GM23338 (cell line): ENCODE measurements at regions not wholly inside any gene's neighbourhood (a gene's known extent, or its start where the extent isn't known, plus 50 kb on each side); places are given as distances from the start of the nearest gene placed in this dataset.

Experiments used
- EZH2 ChIP-seq: fragments of 200-600 bp; sonication (generic); IDR thresholded peaks from one replicate; pipeline ENCODE4 v1.8.0; 2017; ENCODE audit warnings: antibody characterized with exemption, mild to moderate bottlenecking, low read depth; ENCODE audit not compliant: unreplicated experiment
- POLR2AphosphoS5 ChIP-seq: IDR thresholded peaks from 2 replicates; pipeline ENCODE4 v1.6.1; 2016; ENCODE audit warnings: antibody characterized with exemption, low read depth
- TF ChIP-seq, protein P1 (sequence below), 2 experiments: fragments of 200-600 bp in 1 of 2; sonication (generic) in 1 of 2; conservative IDR thresholded peaks; 2 replicates each; pipeline versions ENCODE4 v1.5.1 to v1.6.1; 2016 to 2017; ENCODE audit warnings: antibody characterized with exemption in 2 of 2, low read depth in 2 of 2, mild to moderate bottlenecking in 2 of 2, moderate library complexity in 1 of 2

DNA sequence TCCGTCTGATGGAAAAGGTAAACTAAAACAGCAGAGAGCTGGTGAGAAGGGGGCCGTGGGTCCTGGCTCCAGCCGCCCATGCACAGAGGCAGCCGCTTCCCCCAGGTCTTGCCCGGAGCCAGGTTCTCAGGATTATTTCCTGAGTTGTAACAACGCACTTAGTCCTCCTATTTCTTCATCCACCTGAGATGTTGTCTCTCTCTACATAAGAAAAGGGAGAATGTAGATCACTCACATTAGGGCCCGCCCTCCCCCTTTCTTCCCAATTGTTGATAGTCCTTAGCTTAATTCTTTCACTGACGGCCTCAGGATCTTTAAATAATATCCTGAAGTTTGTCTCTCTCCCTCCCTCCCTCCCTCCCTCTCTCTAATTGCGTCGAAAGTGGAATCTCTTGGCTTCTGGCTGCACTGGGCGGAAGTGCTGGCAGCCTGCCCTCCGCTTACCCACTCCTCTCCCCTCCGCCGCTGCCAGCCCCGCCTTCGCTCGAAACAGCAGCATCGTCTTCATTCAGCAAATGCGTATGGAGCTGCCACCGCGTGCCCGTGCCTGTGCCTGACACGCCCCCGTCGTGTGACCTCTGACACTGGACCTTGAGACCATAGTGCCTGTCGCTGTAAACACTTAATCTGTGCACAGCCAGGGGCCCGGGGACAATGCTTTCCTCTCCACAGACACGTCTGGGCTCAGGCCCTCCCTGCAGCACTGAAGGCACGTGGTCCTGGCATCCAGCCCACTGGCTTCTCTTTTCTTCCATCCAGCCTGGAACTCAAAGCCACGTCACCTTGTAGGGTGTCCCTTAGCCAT, 174.5 kb upstream of the PPP2R2D start:
- TF ChIP-seq POLR2AphosphoS5 (no peak), EZH2 (no peak)
- TF ChIP-seq, protein P1, sequence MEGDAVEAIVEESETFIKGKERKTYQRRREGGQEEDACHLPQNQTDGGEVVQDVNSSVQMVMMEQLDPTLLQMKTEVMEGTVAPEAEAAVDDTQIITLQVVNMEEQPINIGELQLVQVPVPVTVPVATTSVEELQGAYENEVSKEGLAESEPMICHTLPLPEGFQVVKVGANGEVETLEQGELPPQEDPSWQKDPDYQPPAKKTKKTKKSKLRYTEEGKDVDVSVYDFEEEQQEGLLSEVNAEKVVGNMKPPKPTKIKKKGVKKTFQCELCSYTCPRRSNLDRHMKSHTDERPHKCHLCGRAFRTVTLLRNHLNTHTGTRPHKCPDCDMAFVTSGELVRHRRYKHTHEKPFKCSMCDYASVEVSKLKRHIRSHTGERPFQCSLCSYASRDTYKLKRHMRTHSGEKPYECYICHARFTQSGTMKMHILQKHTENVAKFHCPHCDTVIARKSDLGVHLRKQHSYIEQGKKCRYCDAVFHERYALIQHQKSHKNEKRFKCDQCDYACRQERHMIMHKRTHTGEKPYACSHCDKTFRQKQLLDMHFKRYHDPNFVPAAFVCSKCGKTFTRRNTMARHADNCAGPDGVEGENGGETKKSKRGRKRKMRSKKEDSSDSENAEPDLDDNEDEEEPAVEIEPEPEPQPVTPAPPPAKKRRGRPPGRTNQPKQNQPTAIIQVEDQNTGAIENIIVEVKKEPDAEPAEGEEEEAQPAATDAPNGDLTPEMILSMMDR (conservative IDR thresholded peaks at IDR 0.05; ENCODE audit: low read depth in 2 of 2) = no peak
